ENCODE measurements at regions not wholly inside any gene's neighbourhood (a gene's known extent, or its start where the extent isn't known, plus 50 kb on each side); places are given as distances from the start of the nearest gene placed in this dataset.

DNA sequence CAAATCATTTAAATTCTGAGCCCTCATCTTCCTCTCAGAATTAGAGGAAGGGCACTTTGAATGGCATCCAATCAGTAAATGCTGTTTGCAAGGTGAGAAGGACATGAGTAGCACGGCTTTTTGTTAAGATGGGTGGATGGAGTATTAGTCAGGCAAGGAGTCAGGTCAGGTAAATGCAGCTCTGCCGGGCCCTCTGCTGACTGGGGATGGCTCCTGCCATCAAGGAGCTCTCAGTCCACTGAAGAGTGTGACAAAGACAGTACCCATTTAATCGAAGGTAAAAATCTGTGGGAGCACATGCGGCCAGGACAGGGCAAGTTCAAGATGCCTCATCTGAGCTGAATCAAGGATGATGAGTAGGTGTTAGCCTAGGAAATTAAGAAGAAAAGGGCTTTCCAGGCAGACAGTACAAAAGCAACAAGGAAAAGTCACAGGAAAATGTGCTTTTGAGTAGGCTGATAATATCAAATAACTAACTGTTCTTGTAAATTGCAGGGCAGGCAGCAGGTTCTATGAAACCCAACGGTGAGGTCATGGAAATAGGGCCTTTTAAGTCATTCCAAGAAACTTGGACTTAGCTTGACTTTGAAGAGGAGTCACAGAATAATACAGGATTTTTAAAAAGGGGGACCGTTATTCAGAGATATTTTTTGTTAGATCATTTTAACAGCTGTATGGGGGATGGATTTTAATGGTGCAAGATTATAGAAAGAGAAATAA is 670.5 kb upstream of the ARGLU1 start:
- H3K4me1 ChIP-seq (ENCODE audit: control insufficient read depth in 1 of 2, insufficient read depth in 2 of 2, low read length in 2 of 2), result no peaks in the 10 kb centered on the region
- no peak overlapping the region for H3K27ac ChIP-seq (ENCODE audit: low read depth, low read length)
- no peak overlapping the region for H3K9ac ChIP-seq (ENCODE audit: low read length)
- TF ChIP-seq ELF1 (IDR thresholded peaks at IDR 0.05; ENCODE audit: borderline replicate concordance, low read depth) (no peak), POLR2A (IDR thresholded peaks at IDR 0.05; ENCODE audit: borderline replicate concordance, extremely low read depth, insufficient read depth, insufficient read length) (no peak), FOSL1 (IDR thresholded peaks at IDR 0.05; ENCODE audit: low read depth) (no peak), YY1 (IDR thresholded peaks at IDR 0.05; ENCODE audit: extremely low read depth, insufficient replicate concordance, low read depth, low read length) (no peak), EZH2phosphoT487 (IDR thresholded peaks at IDR 0.05; ENCODE audit: borderline replicate concordance) (no peak), SP1 (IDR thresholded peaks at IDR 0.05; ENCODE audit: low read depth) (no peak), POLR2AphosphoS5 (IDR thresholded peaks at IDR 0.05; ENCODE audit: low read depth, low read length) (no peak), RAD21 (IDR thresholded peaks at IDR 0.05; ENCODE audit: low read depth) (no peak), SRF (IDR thresholded peaks at IDR 0.05; ENCODE audit: low read depth) (no peak), ATF3 (IDR thresholded peaks at IDR 0.05) (no peak), TCF7L2 (IDR thresholded peaks at IDR 0.05; ENCODE audit: borderline replicate concordance, extremely low read depth, insufficient read depth, insufficient read length) (no peak), SIN3A (IDR thresholded peaks at IDR 0.05; ENCODE audit: low read depth) (no peak), ZFX (IDR thresholded peaks at IDR 0.05) (no peak), JUND (IDR thresholded peaks at IDR 0.05) (no peak), CEBPB (IDR thresholded peaks at IDR 0.05; ENCODE audit: low read depth) (no peak), ZNF274 (IDR thresholded peaks at IDR 0.05; ENCODE audit: low read depth, low read length) (no peak), EGR1 (IDR thresholded peaks at IDR 0.05; ENCODE audit: low read depth) (no peak)
- TF ChIP-seq, protein P1, sequence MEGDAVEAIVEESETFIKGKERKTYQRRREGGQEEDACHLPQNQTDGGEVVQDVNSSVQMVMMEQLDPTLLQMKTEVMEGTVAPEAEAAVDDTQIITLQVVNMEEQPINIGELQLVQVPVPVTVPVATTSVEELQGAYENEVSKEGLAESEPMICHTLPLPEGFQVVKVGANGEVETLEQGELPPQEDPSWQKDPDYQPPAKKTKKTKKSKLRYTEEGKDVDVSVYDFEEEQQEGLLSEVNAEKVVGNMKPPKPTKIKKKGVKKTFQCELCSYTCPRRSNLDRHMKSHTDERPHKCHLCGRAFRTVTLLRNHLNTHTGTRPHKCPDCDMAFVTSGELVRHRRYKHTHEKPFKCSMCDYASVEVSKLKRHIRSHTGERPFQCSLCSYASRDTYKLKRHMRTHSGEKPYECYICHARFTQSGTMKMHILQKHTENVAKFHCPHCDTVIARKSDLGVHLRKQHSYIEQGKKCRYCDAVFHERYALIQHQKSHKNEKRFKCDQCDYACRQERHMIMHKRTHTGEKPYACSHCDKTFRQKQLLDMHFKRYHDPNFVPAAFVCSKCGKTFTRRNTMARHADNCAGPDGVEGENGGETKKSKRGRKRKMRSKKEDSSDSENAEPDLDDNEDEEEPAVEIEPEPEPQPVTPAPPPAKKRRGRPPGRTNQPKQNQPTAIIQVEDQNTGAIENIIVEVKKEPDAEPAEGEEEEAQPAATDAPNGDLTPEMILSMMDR (IDR thresholded peaks at IDR 0.05 in 2 of 3, conservative IDR thresholded peaks at IDR 0.05 in 1 of 3; ENCODE audit: borderline replicate concordance in 1 of 3, insufficient read depth in 1 of 3, low read depth in 2 of 3, low read length in 2 of 3), result no peak
- TF ChIP-seq, protein P2, sequence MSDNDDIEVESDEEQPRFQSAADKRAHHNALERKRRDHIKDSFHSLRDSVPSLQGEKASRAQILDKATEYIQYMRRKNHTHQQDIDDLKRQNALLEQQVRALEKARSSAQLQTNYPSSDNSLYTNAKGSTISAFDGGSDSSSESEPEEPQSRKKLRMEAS (IDR thresholded peaks at IDR 0.05), result no peak
- H3K9me2 ChIP-seq (ENCODE audit: insufficient read depth), result no peaks in the 10 kb centered on the region
- RAD21 ChIA-PET (ENCODE audit: low non-redundant PET in 1 of 2, low total read pairs in 2 of 2, uncharacterized antibody in 2 of 2, unreplicated experiment in 2 of 2), result no interaction called here
- H3K4me2 ChIP-seq (ENCODE audit: low read length), result no peak overlapping the region
- no peak overlapping the region for H2AFZ ChIP-seq (ENCODE audit: low read depth, low read length, poor library complexity, severe bottlenecking)
- POLR2A ChIA-PET, result no interaction called here
- CTCF ChIA-PET, result no interaction called here
- ATAC-seq (no peak), DNase-seq (ENCODE audit: low read depth, low spot score) (no peak)
- no peaks in the 10 kb centered on the region for H3K36me3 ChIP-seq (ENCODE audit: control insufficient read depth in 1 of 2, insufficient read depth in 2 of 2, low read length in 2 of 2)
- no peaks in the 10 kb centered on the region for H4K20me1 ChIP-seq (ENCODE audit: insufficient read depth)
- H3K4me3 ChIP-seq (replicated peaks in 1 of 2; ENCODE audit: low read depth in 1 of 2, low read length in 2 of 2), result no peak overlapping the region
- H3K79me2 ChIP-seq (ENCODE audit: insufficient read depth, low read length), result no peaks in the 10 kb centered on the region
- no peaks in the 10 kb centered on the region for H3K27me3 ChIP-seq (ENCODE audit: insufficient read depth, low read length)
- BruUV-seq (replicated peaks), result no TSS peak
- intact Hi-C loops (cut with micrococcal nuclease), result no loop called here
- peaks cover 4 to 5% of the 10 kb centered on the region in 2 experiments; a peak in 2 of 4 replicates for H3K9me3 ChIP-seq (ENCODE audit: control insufficient read depth in 1 of 2, insufficient read depth in 1 of 2, low read depth in 1 of 2, low read length in 2 of 2)
